Lower leg skin (tissue), 4 donors: ENCODE measurements at regions not wholly inside any gene's neighbourhood (a gene's known extent, or its start where the extent isn't known, plus 50 kb on each side); places are given as distances from the start of the nearest gene placed in this dataset.
A peak's percentile ranks its signal among the peaks of the same experiment; 100 is the strongest.

Experiments
- DNase-seq, 2 donors: peaks; one replicate each; pipeline ENCODE4 v3.0.0-alpha.2; 2019; ENCODE audit warnings: low spot score in 2 of 2
- H3K4me3 ChIP-seq: fragments of 200-600 bp; sonication (generic); 2 replicates; pipeline ENCODE4 v1.5.1; 2017; ENCODE audit warnings: mild to moderate bottlenecking, low read depth; ENCODE audit not compliant: poor library complexity, severe bottlenecking
- CTCF ChIP-seq, 3 donors: fragments of 450-650 bp; IDR thresholded peaks; one replicate each; pipeline ENCODE4 v1.5.1; 2016; ENCODE audit warnings: antibody characterized with exemption in 3 of 3, mild to moderate bottlenecking in 3 of 3, moderate library complexity in 2 of 3
- POLR2A ChIP-seq, 2 donors: fragments of 450-650 bp; IDR thresholded peaks; one replicate each; pipeline ENCODE4 v1.6.1; 2016 to 2017; ENCODE audit warnings: antibody characterized with exemption in 2 of 2, mild to moderate bottlenecking in 1 of 2, moderate library complexity in 1 of 2
- WGBS, 2 donors: methylation state at CpG; one replicate each; pipeline ENCODE4 v1.1.5; 2018; 5-methylcytosine and 5-hydroxymethylcytosine counted together
- intact Hi-C: fragments of 100-400 bp; cut with DNase I; formaldehyde crosslinking; loops from one replicate; pipeline ENCODE4 v1.15.0; 2023; ENCODE audit warnings: low total_unique reads

GRCh38 chr16:17565605-17566004 lies 94.8 kb upstream of the XYLT1 start:
- H3K4me3 ChIP-seq = no peak overlapping the region
- DNase-seq = no peak
- intact Hi-C loops = no loop called here
- TF ChIP-seq POLR2A (IDR thresholded peaks at IDR 0.05) = no peak
- no peak for TF ChIP-seq CTCF (IDR thresholded peaks at IDR 0.05)
- WGBS, 2 donors = 91 to 96% methylated on average over 3 of the region's 3 CpGs

GRCh38 chr16:17564856-17565255 lies 94.1 kb upstream of the XYLT1 start:
- WGBS, 2 donors = 39 to 51% methylated on average over 6 of the region's 6 CpGs
- H3K4me3 ChIP-seq = no peak overlapping the region
- intact Hi-C loops = no loop called here
- DNase-seq = no peak
- TF ChIP-seq POLR2A (IDR thresholded peaks at IDR 0.05) (no peak), CTCF (IDR thresholded peaks at IDR 0.05) (no peak)

- intact Hi-C loops = no loop called here
- DNase-seq = peak in 1 of 2 donors; percentile 38
- WGBS, 2 donors = 56 to 57% methylated on average over 8 of the region's 8 CpGs
- no peak overlapping the region for H3K4me3 ChIP-seq
- TF ChIP-seq POLR2A (IDR thresholded peaks at IDR 0.05) = no peak
- no peak for TF ChIP-seq CTCF (IDR thresholded peaks at IDR 0.05)
Measured at GRCh38 chr16:17563323-17564091, 92.7 kb upstream of the XYLT1 start.

GRCh38 chr16:17561056-17561455 lies 90.3 kb upstream of the XYLT1 start:
- no peak overlapping the region for H3K4me3 ChIP-seq
- TF ChIP-seq CTCF (IDR thresholded peaks at IDR 0.05) (no peak), POLR2A (IDR thresholded peaks at IDR 0.05) (no peak)
- intact Hi-C loops = no loop called here
- DNase-seq = no peak
- WGBS, 2 donors = 51 to 62% methylated on average over 10 of the region's 10 CpGs

GRCh38 chr16:17560548-17560947 lies 89.8 kb upstream of the XYLT1 start:
- WGBS, 2 donors = 60 to 61% methylated on average over 3 of the region's 3 CpGs
- intact Hi-C loops = no loop called here
- TF ChIP-seq CTCF (IDR thresholded peaks at IDR 0.05) (no peak), POLR2A (IDR thresholded peaks at IDR 0.05) (no peak)
- DNase-seq = no peak
- H3K4me3 ChIP-seq = no peak overlapping the region

GRCh38 chr16:17559394-17559793 lies 88.6 kb upstream of the XYLT1 start:
- intact Hi-C loops = no loop called here
- 55 to 56% methylated on average over 6 of the region's 6 CpGs for WGBS, 2 donors
- peak in 1 of 2 donors; percentile 69 for DNase-seq
- no peak for TF ChIP-seq POLR2A (IDR thresholded peaks at IDR 0.05)
- TF ChIP-seq CTCF (IDR thresholded peaks at IDR 0.05) = no peak
- no peak overlapping the region for H3K4me3 ChIP-seq
